ENCODE measurements at regions not wholly inside any gene's neighbourhood (a gene's known extent, or its start where the extent isn't known, plus 50 kb on each side); places are given as distances from the start of the nearest gene placed in this dataset.

GRCh38 chr3:4099607-4100006 is 203.6 kb upstream of the SETMAR start:
- Histone ChIP-seq H3K4me1 (no peaks in the 10 kb centered on the region), H3K36me3 (replicated peaks) (no peaks in the 10 kb centered on the region), H3K9me3 (no peaks in the 10 kb centered on the region), H3K4me3 (no peak overlapping the region), H3K27me3 (ENCODE audit: low read depth) (no peaks in the 10 kb centered on the region)
- DNase-seq (ENCODE audit: low spot score in 2 of 2), result no peak
- in situ Hi-C loops (cut with MboI; ENCODE audit: low sequenced_read_pairs), result no loop called here

DNA sequence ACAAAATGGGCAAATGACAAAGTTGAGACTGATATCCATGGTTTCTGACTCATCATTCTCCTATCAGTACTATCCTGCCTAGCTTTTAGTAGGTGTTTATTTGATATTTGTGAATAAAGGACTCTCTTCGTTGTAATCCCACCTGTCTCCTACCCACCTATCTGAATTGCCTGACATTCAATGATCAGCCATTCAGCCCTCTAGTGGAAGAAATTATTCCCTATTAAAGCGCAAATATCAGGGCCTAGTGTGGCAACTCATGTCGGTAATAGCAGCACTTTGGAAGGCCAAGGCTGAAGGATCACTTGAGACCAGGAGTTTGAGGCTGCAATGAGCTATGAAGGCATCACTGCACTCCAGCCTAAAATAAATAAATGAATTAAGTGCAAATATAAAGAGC is 195.7 kb upstream of the SETMAR start:
- Histone ChIP-seq H3K36me3 (replicated peaks) (no peaks in the 10 kb centered on the region), H3K4me3 (no peak overlapping the region), H3K4me1 (no peaks in the 10 kb centered on the region), H3K9me3 (no peaks in the 10 kb centered on the region), H3K27me3 (ENCODE audit: low read depth) (no peaks in the 10 kb centered on the region)
- in situ Hi-C loops (cut with MboI; ENCODE audit: low sequenced_read_pairs), result no loop called here
- no peak for DNase-seq (ENCODE audit: low spot score in 2 of 2)

- H3K27me3 ChIP-seq (ENCODE audit: low read depth), result no peaks in the 10 kb centered on the region
- no peak for DNase-seq (ENCODE audit: low spot score in 2 of 2)
- H3K4me3 ChIP-seq, result no peak overlapping the region
- no peaks in the 10 kb centered on the region for H3K9me3 ChIP-seq
- H3K4me1 ChIP-seq, result no peaks in the 10 kb centered on the region
- H3K36me3 ChIP-seq (replicated peaks), result no peaks in the 10 kb centered on the region
- in situ Hi-C loops (cut with MboI; ENCODE audit: low sequenced_read_pairs), result no loop called here
Measured at GRCh38 chr3:4113811-4114522, 189.2 kb upstream of the SETMAR start.

GRCh38 chr3:4119119-4119518 is 184.1 kb upstream of the SETMAR start:
- DNase-seq (ENCODE audit: low spot score in 2 of 2), result no peak
- no peaks in the 10 kb centered on the region for H3K27me3 ChIP-seq (ENCODE audit: low read depth)
- no peaks in the 10 kb centered on the region for H3K9me3 ChIP-seq
- in situ Hi-C loops (cut with MboI; ENCODE audit: low sequenced_read_pairs), result no loop called here
- no peak overlapping the region for H3K4me3 ChIP-seq
- no peaks in the 10 kb centered on the region for H3K4me1 ChIP-seq
- H3K36me3 ChIP-seq (replicated peaks), result no peaks in the 10 kb centered on the region

GRCh38 chr3:4125576-4125975 is 177.6 kb upstream of the SETMAR start:
- no peaks in the 10 kb centered on the region for H3K36me3 ChIP-seq (replicated peaks)
- DNase-seq (ENCODE audit: low spot score in 2 of 2), result no peak
- H3K4me1 ChIP-seq, result no peaks in the 10 kb centered on the region
- in situ Hi-C loops (cut with MboI; ENCODE audit: low sequenced_read_pairs), result no loop called here
- no peaks in the 10 kb centered on the region for H3K27me3 ChIP-seq (ENCODE audit: low read depth)
- H3K9me3 ChIP-seq, result no peaks in the 10 kb centered on the region
- H3K4me3 ChIP-seq, result no peak overlapping the region

DNA sequence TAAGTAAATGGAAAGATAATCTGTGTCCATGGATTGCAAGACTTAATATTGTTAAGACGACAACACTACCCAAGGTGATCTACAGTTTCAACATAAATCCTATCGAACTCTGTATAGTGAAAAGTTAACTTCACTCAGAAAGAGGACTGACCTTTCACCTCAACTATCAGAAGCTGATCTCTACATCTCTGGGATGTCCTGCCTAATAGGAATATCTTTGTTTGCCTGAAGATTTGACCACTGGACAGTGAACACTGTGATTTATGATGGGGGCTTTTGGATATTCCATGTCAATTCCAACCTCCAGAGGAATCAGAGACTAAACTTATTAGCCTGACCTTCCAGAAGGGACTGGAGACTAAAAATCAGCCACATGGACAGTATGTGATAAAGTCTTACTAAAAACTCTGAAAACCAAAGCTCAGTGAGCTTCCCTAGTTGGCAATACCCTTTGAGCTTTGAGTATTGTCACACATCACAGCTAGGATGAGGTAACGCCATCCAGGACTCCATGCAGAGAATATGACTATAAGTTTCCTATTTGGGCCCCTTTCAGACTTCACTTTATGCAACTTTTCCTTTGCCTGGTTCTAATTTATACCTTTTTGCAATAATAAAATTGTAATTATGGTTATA is 164.9 kb upstream of the SETMAR start:
- H3K36me3 ChIP-seq (replicated peaks), result no peaks in the 10 kb centered on the region
- H3K4me3 ChIP-seq, result no peak overlapping the region
- no peaks in the 10 kb centered on the region for H3K9me3 ChIP-seq
- H3K4me1 ChIP-seq, result no peaks in the 10 kb centered on the region
- in situ Hi-C loops (cut with MboI; ENCODE audit: low sequenced_read_pairs), result no loop called here
- DNase-seq (ENCODE audit: low spot score in 2 of 2), result no peak
- no peaks in the 10 kb centered on the region for H3K27me3 ChIP-seq (ENCODE audit: low read depth)

- H3K27me3 ChIP-seq (ENCODE audit: low read depth), result no peaks in the 10 kb centered on the region
- no peak for DNase-seq (ENCODE audit: low spot score in 2 of 2)
- H3K4me1 ChIP-seq, result no peaks in the 10 kb centered on the region
- H3K4me3 ChIP-seq, result no peak overlapping the region
- in situ Hi-C loops (cut with MboI; ENCODE audit: low sequenced_read_pairs), result no loop called here
- H3K9me3 ChIP-seq, result no peaks in the 10 kb centered on the region
- H3K36me3 ChIP-seq (replicated peaks), result no peaks in the 10 kb centered on the region
Measured at GRCh38 chr3:4138786-4139431, 164.3 kb upstream of the SETMAR start.

- in situ Hi-C loops (cut with MboI; ENCODE audit: low sequenced_read_pairs), result no loop called here
- DNase-seq (ENCODE audit: low spot score in 2 of 2), result no peak
- Histone ChIP-seq H3K36me3 (replicated peaks) (no peaks in the 10 kb centered on the region), H3K4me1 (no peaks in the 10 kb centered on the region), H3K9me3 (no peaks in the 10 kb centered on the region), H3K4me3 (no peak overlapping the region), H3K27me3 (ENCODE audit: low read depth) (no peaks in the 10 kb centered on the region)
Measured at GRCh38 chr3:4139462-4140140, 163.6 kb upstream of the SETMAR start.

GRCh38 chr3:4140921-4141320 is 162.2 kb upstream of the SETMAR start:
- no peaks in the 10 kb centered on the region for H3K27me3 ChIP-seq (ENCODE audit: low read depth)
- no peaks in the 10 kb centered on the region for H3K4me1 ChIP-seq
- no peaks in the 10 kb centered on the region for H3K9me3 ChIP-seq
- H3K36me3 ChIP-seq (replicated peaks), result no peaks in the 10 kb centered on the region
- DNase-seq (ENCODE audit: low spot score in 2 of 2), result no peak
- in situ Hi-C loops (cut with MboI; ENCODE audit: low sequenced_read_pairs), result no loop called here
- no peak overlapping the region for H3K4me3 ChIP-seq

DNA sequence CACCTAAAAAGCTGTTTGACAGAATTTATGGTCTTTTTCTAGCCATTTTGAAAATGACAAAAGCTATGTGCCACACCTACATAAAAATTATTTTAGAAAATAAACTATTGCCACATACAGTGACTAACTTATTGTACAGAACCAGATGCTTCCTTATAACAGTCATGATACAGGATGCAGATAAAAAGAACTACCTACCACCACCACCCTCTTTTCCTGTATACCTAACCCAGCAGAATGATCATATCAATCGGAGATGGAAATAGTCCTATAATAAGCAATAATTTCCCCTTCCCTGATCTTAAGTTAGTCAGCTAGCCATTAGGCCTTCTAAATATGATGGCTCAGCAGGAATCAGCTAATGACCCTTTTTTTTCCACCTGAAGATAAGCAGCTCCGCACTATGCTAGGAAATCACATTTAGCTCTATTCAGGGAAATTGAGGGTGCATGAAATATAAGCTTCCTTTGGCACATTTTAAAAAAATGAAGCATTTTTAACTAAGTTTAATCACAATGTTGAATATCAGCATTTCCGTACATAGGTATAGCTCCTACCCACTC is 155.5 kb upstream of the SETMAR start:
- Histone ChIP-seq H3K27me3 (ENCODE audit: low read depth) (peaks cover 3% of the 10 kb centered on the region; the same call in 1 of the 2 replicates), H3K36me3 (replicated peaks) (no peaks in the 10 kb centered on the region), H3K9me3 (no peaks in the 10 kb centered on the region), H3K4me3 (no peak overlapping the region), H3K4me1 (no peaks in the 10 kb centered on the region)
- DNase-seq (ENCODE audit: low spot score in 2 of 2), result no peak
- in situ Hi-C loops (cut with MboI; ENCODE audit: low sequenced_read_pairs), result no loop called here

- in situ Hi-C loops (cut with MboI; ENCODE audit: low sequenced_read_pairs), result no loop called here
- Histone ChIP-seq H3K4me1 (no peaks in the 10 kb centered on the region; the same call in 1 of the 2 replicates), H3K9me3 (no peaks in the 10 kb centered on the region), H3K36me3 (replicated peaks) (no peaks in the 10 kb centered on the region), H3K27me3 (ENCODE audit: low read depth) (peaks cover 3% of the 10 kb centered on the region; the same call in 1 of the 2 replicates), H3K4me3 (no peak overlapping the region)
- DNase-seq (ENCODE audit: low spot score in 2 of 2), result no peak
Measured at GRCh38 chr3:4149296-4149695, 153.9 kb upstream of the SETMAR start.

DNA sequence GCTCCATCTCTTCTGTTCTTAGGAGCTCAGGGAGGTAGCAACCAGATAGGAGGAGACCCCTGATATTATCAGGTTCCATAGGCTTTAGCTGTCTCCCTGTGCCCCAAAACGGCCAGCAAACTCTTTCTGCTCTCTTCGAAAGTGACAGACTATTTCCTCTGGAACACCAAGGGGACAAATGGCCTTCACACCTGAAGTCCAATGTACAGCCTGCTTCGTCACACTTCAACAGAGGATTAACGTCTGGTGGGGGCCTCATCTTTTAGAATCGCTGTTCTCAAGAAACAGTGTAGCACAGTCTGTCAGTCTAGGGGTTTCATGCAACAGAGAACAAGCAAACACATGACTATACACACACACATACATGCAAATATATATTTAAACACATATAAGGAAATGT is 152.4 kb upstream of the SETMAR start:
- no peak overlapping the region for H3K4me3 ChIP-seq
- in situ Hi-C loops (cut with MboI; ENCODE audit: low sequenced_read_pairs), result no loop called here

DNA sequence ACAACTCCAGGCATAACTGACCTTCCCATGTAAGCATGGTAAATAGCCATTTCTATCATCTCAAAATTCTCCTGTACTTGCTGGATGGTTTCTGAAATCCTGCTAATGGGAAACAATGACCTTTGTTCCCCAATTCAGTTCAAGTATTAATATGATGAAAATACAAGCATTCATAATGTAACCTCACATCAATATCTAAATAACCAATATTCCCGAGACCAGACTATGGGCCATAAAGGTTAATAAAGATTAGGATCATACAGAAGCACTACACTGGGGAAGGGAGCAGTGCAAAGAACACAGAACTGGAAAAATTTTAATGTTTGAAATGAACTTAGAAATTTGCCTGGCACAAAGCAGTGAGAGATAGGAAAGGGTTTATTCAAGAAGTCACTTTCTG is 151.3 kb upstream of the SETMAR start:
- no peak for DNase-seq (ENCODE audit: low spot score in 2 of 2)
- in situ Hi-C loops (cut with MboI; ENCODE audit: low sequenced_read_pairs), result no loop called here

More for the DNA sequence above, 152.4 kb upstream of the SETMAR start:
- no peaks in the 10 kb centered on the region for H3K9me3 ChIP-seq
- no peaks in the 10 kb centered on the region for H3K36me3 ChIP-seq (replicated peaks)
- H3K27me3 ChIP-seq (ENCODE audit: low read depth), result peaks cover 3% of the 10 kb centered on the region; the same call in 1 of the 2 replicates
- no peak for DNase-seq (ENCODE audit: low spot score in 2 of 2)
- no peaks in the 10 kb centered on the region; the same call in 1 of the 2 replicates for H3K4me1 ChIP-seq

More for the DNA sequence above, 151.3 kb upstream of the SETMAR start:
- no peaks in the 10 kb centered on the region for H3K9me3 ChIP-seq
- H3K36me3 ChIP-seq (replicated peaks), result no peaks in the 10 kb centered on the region
- no peak overlapping the region for H3K4me3 ChIP-seq
- H3K27me3 ChIP-seq (ENCODE audit: low read depth), result peaks cover 3% of the 10 kb centered on the region; the same call in 1 of the 2 replicates
- no peaks in the 10 kb centered on the region; the same call in 1 of the 2 replicates for H3K4me1 ChIP-seq

Data from HAP-1 (cell line).